Neural crest cell (in vitro differentiated cells): ENCODE measurements at regions not wholly inside any gene's neighbourhood (a gene's known extent, or its start where the extent isn't known, plus 50 kb on each side); places are given as distances from the start of the nearest gene placed in this dataset. TPM values are rescaled to one million over a fixed set of nuclear protein-coding genes. Genes with fewer than 3 reads are reported as not detected.
A peak's percentile ranks its signal among the peaks of the same experiment; 100 is the strongest.

ENCODE experiments used
- DNase-seq: peaks from one replicate; pipeline ENCODE4 v3.0.0; 2021; ENCODE audit warnings: low read depth, mixed read lengths, low spot score
- H3K27ac Mint-ChIP-seq: one replicate; pipeline ENCODE4 v1.8.0; 2021; ENCODE audit warnings: mild to moderate bottlenecking, mixed read lengths; ENCODE audit not compliant: unreplicated experiment
- H3K27me3 Mint-ChIP-seq: 2 replicates; pipeline ENCODE4 v1.8.0; 2021; ENCODE audit warnings: low read depth, mild to moderate bottlenecking, mixed read lengths
- H3K36me3 Mint-ChIP-seq: 2 replicates; pipeline ENCODE4 v1.8.0; 2021; ENCODE audit warnings: low read depth, mild to moderate bottlenecking, mixed read lengths
- H3K4me1 Mint-ChIP-seq: 2 replicates; pipeline ENCODE4 v1.8.0; 2021; ENCODE audit warnings: mixed read lengths
- H3K4me3 Mint-ChIP-seq: one replicate; pipeline ENCODE4 v1.8.0; 2021; ENCODE audit warnings: mild to moderate bottlenecking, mixed read lengths
- H3K9me3 Mint-ChIP-seq: 2 replicates; pipeline ENCODE4 v1.8.0; 2021; ENCODE audit warnings: mixed read lengths
- microRNA-seq: library from miRNA; unstranded; fragments of <30 nt; microRNA quantifications from one replicate; pipeline ENCODE4, GENCODE V29; 2020
- TF ChIP-seq, protein P1 (sequence below): fragments of 200-600 bp; sonication (generic); conservative IDR thresholded peaks from 2 replicates; pipeline ENCODE4 v1.5.0; 2021; ENCODE audit warnings: antibody characterized with exemption, mild to moderate bottlenecking

DNA sequence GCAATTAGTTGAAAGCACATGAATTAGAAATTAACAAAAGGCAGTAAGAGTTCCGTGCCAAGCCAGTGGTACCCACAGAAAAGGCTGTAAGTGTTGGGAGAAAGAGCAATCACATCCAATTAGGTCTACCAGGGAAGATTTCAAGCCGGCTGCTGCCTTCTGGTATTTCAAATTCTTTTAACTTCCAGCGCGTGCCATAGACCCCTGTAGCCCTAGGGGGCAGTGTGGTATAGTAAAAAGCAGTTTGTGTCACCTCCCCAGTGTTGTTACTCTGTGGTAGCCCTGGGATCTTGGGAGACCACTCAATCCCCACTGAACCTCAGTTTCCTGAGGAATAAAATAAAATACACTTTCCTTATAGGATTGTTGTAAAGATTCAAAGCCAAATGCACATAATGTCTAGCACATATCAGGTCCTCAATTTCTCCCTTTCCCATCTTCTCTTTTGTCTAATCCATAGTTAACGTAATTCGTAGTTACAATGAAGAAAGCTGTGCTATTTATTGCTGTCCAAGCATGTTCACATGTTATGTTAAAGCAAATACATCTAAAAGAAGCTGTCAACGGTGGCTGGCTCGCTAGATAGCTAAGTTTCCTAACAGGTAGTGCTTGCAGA is 230.2 kb downstream of the TDRD3 start:
- no peaks in the 10 kb centered on the region for H3K4me1 Mint-ChIP-seq
- H3K9me3 Mint-ChIP-seq: peaks cover 3% of the 10 kb centered on the region
- peak; percentile 61 for DNase-seq
- H3K4me3 Mint-ChIP-seq: no peak overlapping the region
- no peaks in the 10 kb centered on the region for H3K27me3 Mint-ChIP-seq
- H3K27ac Mint-ChIP-seq: no peak overlapping the region
- TF ChIP-seq, protein P1, sequence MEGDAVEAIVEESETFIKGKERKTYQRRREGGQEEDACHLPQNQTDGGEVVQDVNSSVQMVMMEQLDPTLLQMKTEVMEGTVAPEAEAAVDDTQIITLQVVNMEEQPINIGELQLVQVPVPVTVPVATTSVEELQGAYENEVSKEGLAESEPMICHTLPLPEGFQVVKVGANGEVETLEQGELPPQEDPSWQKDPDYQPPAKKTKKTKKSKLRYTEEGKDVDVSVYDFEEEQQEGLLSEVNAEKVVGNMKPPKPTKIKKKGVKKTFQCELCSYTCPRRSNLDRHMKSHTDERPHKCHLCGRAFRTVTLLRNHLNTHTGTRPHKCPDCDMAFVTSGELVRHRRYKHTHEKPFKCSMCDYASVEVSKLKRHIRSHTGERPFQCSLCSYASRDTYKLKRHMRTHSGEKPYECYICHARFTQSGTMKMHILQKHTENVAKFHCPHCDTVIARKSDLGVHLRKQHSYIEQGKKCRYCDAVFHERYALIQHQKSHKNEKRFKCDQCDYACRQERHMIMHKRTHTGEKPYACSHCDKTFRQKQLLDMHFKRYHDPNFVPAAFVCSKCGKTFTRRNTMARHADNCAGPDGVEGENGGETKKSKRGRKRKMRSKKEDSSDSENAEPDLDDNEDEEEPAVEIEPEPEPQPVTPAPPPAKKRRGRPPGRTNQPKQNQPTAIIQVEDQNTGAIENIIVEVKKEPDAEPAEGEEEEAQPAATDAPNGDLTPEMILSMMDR: peak; percentile 84
- H3K36me3 Mint-ChIP-seq: no peaks in the 10 kb centered on the region

Small RNAs in the stretch of these regions (microRNA-seq; reads per million reads assigned to microRNA genes)
- gene MIR3169: not detected
